B cell (primary cell): ENCODE measurements at regions not wholly inside any gene's neighbourhood (a gene's known extent, or its start where the extent isn't known, plus 50 kb on each side); places are given as distances from the start of the nearest gene placed in this dataset.

Experiments
- ATAC-seq: fragments of 200-7000 bp; cut with Tn5 transposase; one replicate; pipeline ENCODE4 v1.10.0; 2021; ENCODE audit warnings: low read depth, mild to moderate bottlenecking, moderate number of reproducible peaks, moderate library complexity
- CTCF ChIA-PET: fragments of 350-600 bp; sonication (Branson Sonifier 250); formaldehyde crosslinking; loops from one replicate; lab custom pipeline; 2021; ENCODE audit warnings: antibody characterized with exemption, inconsistent platforms; lab: Charles Lee
- POLR2A ChIA-PET: fragments of 350-600 bp; sonication (Branson Sonifier 250); formaldehyde crosslinking; loops from one replicate; lab custom pipeline; 2021; ENCODE audit warnings: antibody characterized with exemption; lab: Charles Lee
- DNase-seq: peaks from one replicate; pipeline ENCODE4 v3.0.0; 2013
- H2AFZ ChIP-seq: 2 replicates; pipeline ENCODE4 v1.6.1; 2012; ENCODE audit warnings: mild to moderate bottlenecking, low read depth, low read length; ENCODE audit not compliant: insufficient read depth, poor library complexity, severe bottlenecking
- H3K27ac ChIP-seq, 2 donors: 1 replicate in 1 of 2; 2 replicates in 1 of 2; pipeline ENCODE4 v1.5.1; 2012 to 2013; ENCODE audit warnings: low read length in 2 of 2, mild to moderate bottlenecking in 2 of 2, moderate library complexity in 1 of 2
- H3K27me3 ChIP-seq, 4 experiments: fragments of 200-600 bp in 1 of 4; sonication (generic) in 1 of 4; replicated peaks in 1 of 4; 1 replicate in 2 of 4; 2 replicates in 2 of 4; pipeline versions ENCODE4 v1.6.1 to v1.7.0; 2013 to 2016; ENCODE audit warnings: low read length in 3 of 4, mild to moderate bottlenecking in 2 of 4, mixed read lengths in 1 of 4, moderate library complexity in 1 of 4; ENCODE audit not compliant: insufficient read depth in 4 of 4, control insufficient read depth in 3 of 4; ENCODE audit errors: control extremely low read depth in 1 of 4
- H3K36me3 ChIP-seq, 2 experiments: replicated peaks in 1 of 2; 1 replicate in 1 of 2; 2 replicates in 1 of 2; pipeline versions ENCODE4 v1.6.1 to v1.7.1; 2013; ENCODE audit warnings: low read length in 1 of 2; ENCODE audit not compliant: insufficient read depth in 2 of 2, control insufficient read depth in 1 of 2; ENCODE audit errors: control extremely low read depth in 1 of 2, extremely low read depth in 1 of 2
- H3K4me1 ChIP-seq, 2 donors: fragments of 200-600 bp in 1 of 2; sonication (generic) in 1 of 2; 1 replicate in 1 of 2; 2 replicates in 1 of 2; pipeline versions ENCODE4 v1.5.1 to v1.6.1; 2013 to 2017; ENCODE audit warnings: low read length in 2 of 2; ENCODE audit not compliant: control insufficient read depth in 2 of 2, insufficient read depth in 2 of 2
- H3K4me2 ChIP-seq: replicated peaks from 2 replicates; pipeline ENCODE3; 2012; ENCODE audit warnings: mild to moderate bottlenecking, low read depth, low read length; ENCODE audit not compliant: poor library complexity, severe bottlenecking
- H3K4me3 ChIP-seq, 5 experiments: fragments of 200-600 bp in 1 of 5; sonication (generic) in 1 of 5; 1 replicate in 3 of 5; 2 replicates in 2 of 5; pipeline versions ENCODE4 v1.5.1 to v1.7.0; 2011 to 2016; ENCODE audit warnings: low read length in 4 of 5, mild to moderate bottlenecking in 4 of 5, low read depth in 2 of 5, control low read depth in 1 of 5, moderate library complexity in 1 of 5; ENCODE audit not compliant: insufficient read depth in 1 of 5; ENCODE audit errors: control extremely low read depth in 1 of 5, extremely low read depth in 1 of 5
- H3K79me2 ChIP-seq: fragments of 200-600 bp; sonication (generic); one replicate; pipeline ENCODE4 v1.6.0; 2016; ENCODE audit warnings: low read length; ENCODE audit not compliant: control insufficient read depth, insufficient read depth
- H3K9ac ChIP-seq: fragments of 200-600 bp; sonication (generic); 2 replicates; pipeline ENCODE4 v1.6.1; 2017; ENCODE audit warnings: mild to moderate bottlenecking, low read length, moderate library complexity
- H3K9me3 ChIP-seq, 3 donors: one replicate each; pipeline versions ENCODE4 v1.6.1 to v1.7.1; 2013; ENCODE audit warnings: low read length in 2 of 3; ENCODE audit not compliant: control insufficient read depth in 2 of 3, insufficient read depth in 1 of 3; ENCODE audit errors: control extremely low read depth in 1 of 3
- H4K20me1 ChIP-seq: 2 replicates; pipeline ENCODE4 v1.6.0; 2012; ENCODE audit warnings: mild to moderate bottlenecking, low read length; ENCODE audit not compliant: insufficient read depth, control insufficient read depth, poor library complexity, severe bottlenecking
- H3K27ac Mint-ChIP-seq: one replicate; pipeline ENCODE4 v1.8.0; 2021; ENCODE audit warnings: mixed read lengths
- H3K27me3 Mint-ChIP-seq: one replicate; pipeline ENCODE4 v1.8.0; 2021; ENCODE audit warnings: mixed read lengths
- H3K4me1 Mint-ChIP-seq: one replicate; pipeline ENCODE4 v1.8.0; 2021; ENCODE audit warnings: mixed read lengths
- H3K4me3 Mint-ChIP-seq: one replicate; pipeline ENCODE4 v1.8.0; 2021; ENCODE audit warnings: mixed read lengths
- H3K9me3 Mint-ChIP-seq: one replicate; pipeline ENCODE4 v1.8.0; 2022; ENCODE audit warnings: mixed read lengths; ENCODE audit not compliant: insufficient read depth
- EZH2 ChIP-seq: IDR thresholded peaks from 2 replicates; pipeline ENCODE4 v1.6.1; 2012; ENCODE audit warnings: borderline replicate concordance, low read depth, mild to moderate bottlenecking, moderate library complexity, low read length; ENCODE audit not compliant: insufficient read depth, poor library complexity, severe bottlenecking
- WGBS: methylation state at CpG from one replicate; pipeline ENCODE4 v1.1.5; 2013; ENCODE audit warnings: missing lambda C conversion rate; ENCODE audit not compliant: insufficient coverage; 5-methylcytosine and 5-hydroxymethylcytosine counted together
- intact Hi-C: fragments of 100-400 bp; cut with micrococcal nuclease; formaldehyde crosslinking; loops from one replicate; pipeline ENCODE4 v1.10.0; 2022
- TF ChIP-seq, protein P1 (sequence below): fragments of 200-600 bp; IDR thresholded peaks from one replicate; pipeline ENCODE4 v1.8.0; 2022; ENCODE audit warnings: antibody characterized with exemption, mild to moderate bottlenecking

GRCh38 chr7:113810080-113810744, 108.6 kb downstream of the PPP1R3A start:
- Histone ChIP-seq H3K9me3 (no peaks in the 10 kb centered on the region), H3K9ac (no peak overlapping the region), H3K36me3 (no peaks in the 10 kb centered on the region), H3K4me1 (no peaks in the 10 kb centered on the region), H3K27ac (no peak overlapping the region), H3K4me3 (no peak overlapping the region), H2AFZ (no peak overlapping the region), H4K20me1 (no peaks in the 10 kb centered on the region), H3K4me2 (no peak overlapping the region), H3K79me2 (no peaks in the 10 kb centered on the region), H3K27me3 (no peaks in the 10 kb centered on the region)
- CTCF ChIA-PET: no interaction called here
- no CpG with 5 or more reads among the region's 1 CpG for WGBS
- POLR2A ChIA-PET: no interaction called here
- H3K4me1 Mint-ChIP-seq: no peaks in the 10 kb centered on the region
- intact Hi-C loops: no loop called here
- no peak overlapping the region for H3K4me3 Mint-ChIP-seq
- DNase-seq (no peak), ATAC-seq (no peak)
- H3K27me3 Mint-ChIP-seq: no peaks in the 10 kb centered on the region
- no peak overlapping the region for H3K27ac Mint-ChIP-seq
- TF ChIP-seq, protein P1, sequence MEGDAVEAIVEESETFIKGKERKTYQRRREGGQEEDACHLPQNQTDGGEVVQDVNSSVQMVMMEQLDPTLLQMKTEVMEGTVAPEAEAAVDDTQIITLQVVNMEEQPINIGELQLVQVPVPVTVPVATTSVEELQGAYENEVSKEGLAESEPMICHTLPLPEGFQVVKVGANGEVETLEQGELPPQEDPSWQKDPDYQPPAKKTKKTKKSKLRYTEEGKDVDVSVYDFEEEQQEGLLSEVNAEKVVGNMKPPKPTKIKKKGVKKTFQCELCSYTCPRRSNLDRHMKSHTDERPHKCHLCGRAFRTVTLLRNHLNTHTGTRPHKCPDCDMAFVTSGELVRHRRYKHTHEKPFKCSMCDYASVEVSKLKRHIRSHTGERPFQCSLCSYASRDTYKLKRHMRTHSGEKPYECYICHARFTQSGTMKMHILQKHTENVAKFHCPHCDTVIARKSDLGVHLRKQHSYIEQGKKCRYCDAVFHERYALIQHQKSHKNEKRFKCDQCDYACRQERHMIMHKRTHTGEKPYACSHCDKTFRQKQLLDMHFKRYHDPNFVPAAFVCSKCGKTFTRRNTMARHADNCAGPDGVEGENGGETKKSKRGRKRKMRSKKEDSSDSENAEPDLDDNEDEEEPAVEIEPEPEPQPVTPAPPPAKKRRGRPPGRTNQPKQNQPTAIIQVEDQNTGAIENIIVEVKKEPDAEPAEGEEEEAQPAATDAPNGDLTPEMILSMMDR: no peak
- no peak for TF ChIP-seq EZH2
- H3K9me3 Mint-ChIP-seq: no peaks in the 10 kb centered on the region

GRCh38 chr7:113809581-113809980, 109.2 kb downstream of the PPP1R3A start:
- H3K4me3 ChIP-seq: no peak overlapping the region
- H3K4me1 ChIP-seq: no peaks in the 10 kb centered on the region
- DNase-seq: no peak
- no peaks in the 10 kb centered on the region for H3K27me3 ChIP-seq
- no peak for TF ChIP-seq EZH2
- TF ChIP-seq, protein P1: no peak
- no peak overlapping the region for H3K27ac Mint-ChIP-seq
- H3K27me3 Mint-ChIP-seq: no peaks in the 10 kb centered on the region
- no peak overlapping the region for H2AFZ ChIP-seq
- ChIA-PET CTCF (no interaction called here), POLR2A (no interaction called here)
- no peaks in the 10 kb centered on the region for H3K9me3 ChIP-seq
- no peaks in the 10 kb centered on the region for H3K9me3 Mint-ChIP-seq
- intact Hi-C loops: no loop called here
- no peak overlapping the region for H3K9ac ChIP-seq
- no peak overlapping the region for H3K4me2 ChIP-seq
- no peaks in the 10 kb centered on the region for H3K36me3 ChIP-seq
- H3K27ac ChIP-seq: no peak overlapping the region
- no peaks in the 10 kb centered on the region for H4K20me1 ChIP-seq
- no peaks in the 10 kb centered on the region for H3K4me1 Mint-ChIP-seq
- H3K4me3 Mint-ChIP-seq: no peak overlapping the region
- H3K79me2 ChIP-seq: no peaks in the 10 kb centered on the region
- WGBS: no CpG with 5 or more reads among the region's 3 CpGs
- no peak for ATAC-seq
